PC-3 (cell line): ENCODE measurements at regions not wholly inside any gene's neighbourhood (a gene's known extent, or its start where the extent isn't known, plus 50 kb on each side); places are given as distances from the start of the nearest gene placed in this dataset.

Source experiments
- ATAC-seq: fragments of 200-7000 bp; cut with Tn5 transposase; 2 replicates; pipeline ENCODE4 v1.9.1; 2020; ENCODE audit warnings: mild to moderate bottlenecking, moderate library complexity
- BruUV-seq: library from RNA; stranded (reverse); fragments of 400-500 nt; replicated peaks from 2 replicates; lab custom pipeline; 2021; lab: Mats Ljungman, UMichigan
- CTCF ChIA-PET: fragments of 300-600 bp; sonication (Branson Sonifier 250); formaldehyde crosslinking; loops from one replicate; lab custom pipeline; 2022; ENCODE audit warnings: antibody characterized with exemption; lab: Charles Lee
- POLR2A ChIA-PET: fragments of 300-600 bp; sonication (Branson Sonifier 250); formaldehyde crosslinking; loops from one replicate; lab custom pipeline; 2022; ENCODE audit warnings: antibody characterized with exemption; ENCODE audit not compliant: unreplicated experiment; lab: Charles Lee
- DNase-seq: peaks from one replicate; pipeline ENCODE4 v3.0.0-alpha.2; 2015
- H2AFZ ChIP-seq: fragments of 300-600 bp; sonication (generic); 2 replicates; pipeline ENCODE4 v1.6.0; 2016; ENCODE audit warnings: antibody characterized with exemption, low read length
- H3F3A ChIP-seq: fragments of 300-600 bp; sonication (generic); one replicate; pipeline ENCODE4 v1.6.0; 2017; ENCODE audit warnings: antibody characterized with exemption, low read length, control low read depth, mild to moderate bottlenecking; ENCODE audit not compliant: unreplicated experiment
- H3K27ac ChIP-seq: fragments of 300-600 bp; sonication (generic); 2 replicates; pipeline ENCODE4 v1.5.1; 2016; ENCODE audit warnings: mild to moderate bottlenecking, low read length
- H3K27me3 ChIP-seq: fragments of 300-600 bp; sonication (generic); 2 replicates; pipeline ENCODE4 v1.6.1; 2016; ENCODE audit warnings: low read length, mixed read lengths
- H3K36me3 ChIP-seq: fragments of 300-600 bp; sonication (generic); 2 replicates; pipeline ENCODE4 v1.6.1; 2016; ENCODE audit warnings: low read depth, mixed run types, low read length, mixed read lengths
- H3K4me1 ChIP-seq: fragments of 300-600 bp; sonication (generic); 2 replicates; pipeline ENCODE4 v1.5.1; 2016; ENCODE audit warnings: low read length; ENCODE audit not compliant: insufficient read depth
- H3K4me2 ChIP-seq: fragments of 300-600 bp; sonication (generic); 2 replicates; pipeline ENCODE4 v1.6.0; 2016; ENCODE audit warnings: low read length
- H3K4me3 ChIP-seq: fragments of 300-600 bp; sonication (generic); 2 replicates; pipeline ENCODE4 v1.5.1; 2016; ENCODE audit warnings: mild to moderate bottlenecking, low read length, mixed read lengths
- H3K79me2 ChIP-seq: fragments of 300-600 bp; sonication (generic); 2 replicates; pipeline ENCODE4 v1.6.1; 2017; ENCODE audit warnings: low read length, mixed read lengths
- H3K9ac ChIP-seq: fragments of 300-600 bp; sonication (generic); 2 replicates; pipeline ENCODE4 v1.6.0; 2016; ENCODE audit warnings: mild to moderate bottlenecking, low read length
- H3K9me2 ChIP-seq: fragments of 300-600 bp; sonication (generic); replicated peaks from 2 replicates; pipeline ENCODE4 v1.6.1; 2016; ENCODE audit warnings: mixed run types, low read length, mixed read lengths
- H3K9me3 ChIP-seq: fragments of 300-600 bp; sonication (generic); 2 replicates; pipeline ENCODE4 v1.6.1; 2016; ENCODE audit warnings: low read length, mixed read lengths
- H4K20me1 ChIP-seq: fragments of 300-600 bp; sonication (generic); 2 replicates; pipeline ENCODE4 v1.6.1; 2016; ENCODE audit warnings: low read length, mixed read lengths
- EZH2 ChIP-seq: fragments of 300-600 bp; sonication (generic); IDR thresholded peaks from one replicate; pipeline ENCODE4 v1.6.1; 2017; ENCODE audit warnings: antibody characterized with exemption, mild to moderate bottlenecking, low read length; ENCODE audit not compliant: unreplicated experiment
- EZH2phosphoT487 ChIP-seq: fragments of 300-600 bp; sonication (generic); IDR thresholded peaks from 2 replicates; pipeline ENCODE4 v1.6.1; 2018; ENCODE audit warnings: mild to moderate bottlenecking, antibody characterized with exemption, low read length, borderline replicate concordance
- intact Hi-C: fragments of 100-400 bp; cut with micrococcal nuclease; formaldehyde crosslinking; loops from 2 replicates; pipeline ENCODE4 v1.9.0; 2023
- TF ChIP-seq, protein P1 (sequence below): fragments of 300-600 bp; sonication (generic); conservative IDR thresholded peaks from 2 replicates; pipeline ENCODE4 v1.5.1; 2017; ENCODE audit warnings: antibody characterized with exemption, low read depth, mild to moderate bottlenecking, low read length

- intact Hi-C loops: no loop called here
- Histone ChIP-seq H3F3A (no peaks in the 10 kb centered on the region), H3K4me2 (no peak overlapping the region), H4K20me1 (no peaks in the 10 kb centered on the region), H3K27ac (no peak overlapping the region), H3K9me3 (no peaks in the 10 kb centered on the region), H3K36me3 (no peaks in the 10 kb centered on the region), H3K9me2 (no peaks in the 10 kb centered on the region), H3K4me3 (no peak overlapping the region), H3K79me2 (no peaks in the 10 kb centered on the region), H2AFZ (no peak overlapping the region), H3K4me1 (no peaks in the 10 kb centered on the region), H3K27me3 (0 out of 2 replicates have a peak, but pooled peaks cover 4% of the 10 kb centered on the region), H3K9ac (no peak overlapping the region)
- no TSS peak for BruUV-seq
- DNase-seq (no peak), ATAC-seq (no peak)
- ChIA-PET CTCF (no interaction called here), POLR2A (no interaction called here)
- TF ChIP-seq, protein P1, sequence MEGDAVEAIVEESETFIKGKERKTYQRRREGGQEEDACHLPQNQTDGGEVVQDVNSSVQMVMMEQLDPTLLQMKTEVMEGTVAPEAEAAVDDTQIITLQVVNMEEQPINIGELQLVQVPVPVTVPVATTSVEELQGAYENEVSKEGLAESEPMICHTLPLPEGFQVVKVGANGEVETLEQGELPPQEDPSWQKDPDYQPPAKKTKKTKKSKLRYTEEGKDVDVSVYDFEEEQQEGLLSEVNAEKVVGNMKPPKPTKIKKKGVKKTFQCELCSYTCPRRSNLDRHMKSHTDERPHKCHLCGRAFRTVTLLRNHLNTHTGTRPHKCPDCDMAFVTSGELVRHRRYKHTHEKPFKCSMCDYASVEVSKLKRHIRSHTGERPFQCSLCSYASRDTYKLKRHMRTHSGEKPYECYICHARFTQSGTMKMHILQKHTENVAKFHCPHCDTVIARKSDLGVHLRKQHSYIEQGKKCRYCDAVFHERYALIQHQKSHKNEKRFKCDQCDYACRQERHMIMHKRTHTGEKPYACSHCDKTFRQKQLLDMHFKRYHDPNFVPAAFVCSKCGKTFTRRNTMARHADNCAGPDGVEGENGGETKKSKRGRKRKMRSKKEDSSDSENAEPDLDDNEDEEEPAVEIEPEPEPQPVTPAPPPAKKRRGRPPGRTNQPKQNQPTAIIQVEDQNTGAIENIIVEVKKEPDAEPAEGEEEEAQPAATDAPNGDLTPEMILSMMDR: no peak
- TF ChIP-seq EZH2: no peak
- no peak for TF ChIP-seq EZH2phosphoT487
Observed at GRCh38 chr3:78322780-78323179, 1282.9 kb downstream of the ROBO2 start.

GRCh38 chr3:78337801-78338211, 1297.9 kb downstream of the ROBO2 start:
- no peak overlapping the region for H3K4me3 ChIP-seq
- no peaks in the 10 kb centered on the region for H4K20me1 ChIP-seq
- peak; percentile 80 for ATAC-seq
- no peak for TF ChIP-seq EZH2phosphoT487
- no peak for TF ChIP-seq EZH2
- TF ChIP-seq, protein P1: no peak
- no peak overlapping the region for H3K9ac ChIP-seq
- DNase-seq: peak; percentile 30
- no peaks in the 10 kb centered on the region; the same call in 1 of the 2 replicates for H3K27me3 ChIP-seq
- H3K79me2 ChIP-seq: no peaks in the 10 kb centered on the region
- intact Hi-C loops: no loop called here
- H3F3A ChIP-seq: no peaks in the 10 kb centered on the region
- CTCF ChIA-PET: no interaction called here
- H3K36me3 ChIP-seq: no peaks in the 10 kb centered on the region
- H3K27ac ChIP-seq: no peak overlapping the region
- 0 out of 2 replicates have a peak overlapping the region, but pooled peaks have one; percentile 4 for H2AFZ ChIP-seq
- POLR2A ChIA-PET: no interaction called here
- no peaks in the 10 kb centered on the region for H3K9me2 ChIP-seq
- BruUV-seq: no TSS peak
- no peaks in the 10 kb centered on the region for H3K9me3 ChIP-seq
- H3K4me1 ChIP-seq: peaks cover 4% of the 10 kb centered on the region
- H3K4me2 ChIP-seq: no peak overlapping the region

- Histone ChIP-seq H3K36me3 (no peaks in the 10 kb centered on the region), H3K4me3 (no peak overlapping the region), H4K20me1 (no peaks in the 10 kb centered on the region), H3K9me3 (no peaks in the 10 kb centered on the region), H3F3A (no peaks in the 10 kb centered on the region), H3K27me3 (no peaks in the 10 kb centered on the region; the same call in 1 of the 2 replicates), H3K4me2 (no peak overlapping the region), H3K27ac (no peak overlapping the region), H2AFZ (no peak overlapping the region), H3K4me1 (peaks cover 9% of the 10 kb centered on the region), H3K9me2 (no peaks in the 10 kb centered on the region), H3K79me2 (no peaks in the 10 kb centered on the region), H3K9ac (no peak overlapping the region)
- TF ChIP-seq EZH2 (no peak), EZH2phosphoT487 (no peak)
- TF ChIP-seq, protein P1: no peak
- no TSS peak for BruUV-seq
- ATAC-seq: no peak
- intact Hi-C loops: no loop called here
- ChIA-PET CTCF (no interaction called here), POLR2A (interaction anchor here (0.7 kb wide), 1 partner anchor 296 kb away, joined by 4 read pairs; no protein-coding TSS in a partner anchor)
- DNase-seq: no peak
Observed at GRCh38 chr3:78338405-78338804, 1298.5 kb downstream of the ROBO2 start.
